Esophagus mucosa (tissue), 1 donor: ENCODE measurements at regions not wholly inside any gene's neighbourhood (a gene's known extent, or its start where the extent isn't known, plus 50 kb on each side); places are given as distances from the start of the nearest gene placed in this dataset.
A peak's percentile ranks its signal among the peaks of the same experiment; 100 is the strongest.
"Not testable (repeated sequence)": the region's sequence is repeated elsewhere in the genome, so short reads cannot be mapped to it uniquely, and the experiment has no call there.

Experiments used
- ATAC-seq: fragments of 200-7000 bp; cut with Tn5 transposase; one replicate; pipeline ENCODE4 v1.9.1; 2020
- donor health status: DM: yes; HTN: yes; CAD: no.

GRCh38 chr7:106448346-106448991 is 163.7 kb upstream of the NAMPT start:
- no peak for ATAC-seq

GRCh38 chr7:106447318-106447847 is 162.6 kb upstream of the NAMPT start:
- ATAC-seq = no peak

GRCh38 chr7:106445366-106445765 is 160.6 kb upstream of the NAMPT start:
- ATAC-seq = not testable (repeated sequence)

GRCh38 chr7:106444068-106444655 is 159.4 kb upstream of the NAMPT start:
- ATAC-seq = no peak

GRCh38 chr7:106443156-106443555 is 158.4 kb upstream of the NAMPT start:
- ATAC-seq = no peak

GRCh38 chr7:106442476-106442875 is 157.7 kb upstream of the NAMPT start:
- ATAC-seq = no peak

- ATAC-seq = not testable (repeated sequence)
Measured at GRCh38 chr7:106441343-106441742, 156.6 kb upstream of the NAMPT start.

GRCh38 chr7:106436933-106437332 is 152.2 kb upstream of the NAMPT start:
- ATAC-seq = not testable (repeated sequence)

- ATAC-seq = no peak
Measured at GRCh38 chr7:106433377-106433776, 148.6 kb upstream of the NAMPT start.

- no peak for ATAC-seq
Measured at GRCh38 chr7:106430535-106431455, 146.0 kb upstream of the NAMPT start.

GRCh38 chr7:106430103-106430502 is 145.3 kb upstream of the NAMPT start:
- ATAC-seq = peak; percentile 94

- no peak for ATAC-seq
Measured at GRCh38 chr7:106426803-106427202, 142.0 kb upstream of the NAMPT start.

- ATAC-seq = peak; percentile 86
Measured at GRCh38 chr7:106425017-106425719, 140.4 kb upstream of the NAMPT start.

- ATAC-seq = peak; percentile 5
Measured at GRCh38 chr7:106424476-106425016, 139.8 kb upstream of the NAMPT start.

GRCh38 chr7:106423821-106424475 is 139.2 kb upstream of the NAMPT start:
- no peak for ATAC-seq

- ATAC-seq = no peak
Measured at GRCh38 chr7:106423111-106423510, 138.3 kb upstream of the NAMPT start.

- no peak for ATAC-seq
Measured at GRCh38 chr7:106421181-106421762, 136.5 kb upstream of the NAMPT start.

GRCh38 chr7:106420736-106421135 is 136.0 kb upstream of the NAMPT start:
- ATAC-seq = no peak

- ATAC-seq = no peak
Measured at GRCh38 chr7:106420210-106420609, 135.4 kb upstream of the NAMPT start.

GRCh38 chr7:106419455-106420182 is 134.8 kb upstream of the NAMPT start:
- no peak for ATAC-seq

GRCh38 chr7:106418526-106418925 is 133.7 kb upstream of the NAMPT start:
- peak; percentile 8 for ATAC-seq
